ENCODE measurements at regions not wholly inside any gene's neighbourhood (a gene's known extent, or its start where the extent isn't known, plus 50 kb on each side); places are given as distances from the start of the nearest gene placed in this dataset.

DNA sequence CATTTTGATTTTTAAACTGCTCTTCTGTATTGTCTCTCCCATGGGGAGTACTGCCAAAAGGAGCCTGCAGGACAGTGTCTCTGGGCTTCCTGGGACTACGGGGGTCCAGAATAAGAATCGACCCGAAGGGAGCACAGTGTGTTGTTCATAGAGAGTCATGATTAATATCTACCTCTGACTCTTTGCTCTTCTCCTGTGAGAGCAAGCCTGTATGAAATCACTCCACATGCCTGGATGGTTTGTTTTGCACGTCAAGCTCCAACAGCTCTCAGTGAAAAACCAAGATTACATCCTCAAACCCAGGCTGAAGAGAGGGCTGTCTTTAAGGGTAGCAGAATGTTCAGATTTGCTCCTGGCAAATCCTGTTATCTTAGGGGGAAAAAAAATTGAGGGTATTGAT lies 1860.0 kb upstream of the WWC1 start:
- no peak for DNase-seq (ENCODE audit: low read depth, low spot score)
- in situ Hi-C loops (cut with HindIII; ENCODE audit: low pct_unique_long_range_greater_than_20kb, low sequenced_read_pairs): no loop called here

GRCh38 chr5:166433679-166434078 lies 1857.8 kb upstream of the WWC1 start:
- in situ Hi-C loops (cut with HindIII; ENCODE audit: low pct_unique_long_range_greater_than_20kb, low sequenced_read_pairs): no loop called here
- DNase-seq (ENCODE audit: low read depth, low spot score): no peak

- in situ Hi-C loops (cut with HindIII; ENCODE audit: low pct_unique_long_range_greater_than_20kb, low sequenced_read_pairs): no loop called here
- no peak for DNase-seq (ENCODE audit: low read depth, low spot score)
These were observed 1854.6 kb upstream of the WWC1 start for GRCh38 chr5:166436872-166437271.

DNA sequence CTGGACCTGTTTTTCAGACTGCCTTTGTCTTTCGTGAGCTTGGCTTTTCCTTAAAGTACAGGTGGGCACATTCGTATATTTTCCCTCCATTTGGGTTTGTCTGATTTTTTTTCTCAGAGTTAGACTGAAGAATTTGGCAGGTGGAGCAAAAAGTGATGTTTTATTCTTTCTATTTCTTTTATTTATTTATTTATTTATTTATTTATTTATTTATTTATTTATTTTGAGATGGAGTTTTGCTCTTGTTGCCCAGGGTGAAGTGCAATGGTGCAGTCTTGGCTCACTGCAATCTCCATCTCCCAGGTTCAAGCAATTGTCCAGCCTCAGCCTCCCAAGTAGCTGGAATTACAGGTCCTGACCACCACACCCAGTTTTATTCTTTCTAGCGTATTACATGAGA lies 1805.1 kb upstream of the WWC1 start:
- in situ Hi-C loops (cut with HindIII; ENCODE audit: low pct_unique_long_range_greater_than_20kb, low sequenced_read_pairs): no loop called here

DNA sequence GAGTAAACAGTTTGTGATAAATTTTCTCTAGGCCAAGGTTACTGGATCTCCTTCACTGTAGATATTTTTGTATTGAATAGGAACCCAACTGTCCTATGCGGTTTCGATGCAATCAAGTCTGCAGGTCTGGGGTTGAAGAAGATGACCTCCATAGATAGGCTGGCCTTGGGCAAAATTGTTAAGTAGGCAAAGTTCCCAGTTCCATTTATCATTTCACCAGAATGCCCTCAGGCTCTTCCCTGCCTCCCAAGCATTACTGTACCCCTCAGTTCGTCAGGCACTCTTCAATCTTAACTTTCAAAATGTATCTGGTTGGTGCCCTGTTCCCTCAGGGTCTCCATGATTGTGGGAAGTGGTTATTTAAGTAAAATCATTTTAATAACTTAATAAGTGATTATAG lies 1802.9 kb upstream of the WWC1 start:
- in situ Hi-C loops (cut with HindIII; ENCODE audit: low pct_unique_long_range_greater_than_20kb, low sequenced_read_pairs): no loop called here
- no peak for DNase-seq (ENCODE audit: low read depth, low spot score)

More for the DNA sequence above, 1805.1 kb upstream of the WWC1 start:
- no peak for DNase-seq (ENCODE audit: low read depth, low spot score)

DNA sequence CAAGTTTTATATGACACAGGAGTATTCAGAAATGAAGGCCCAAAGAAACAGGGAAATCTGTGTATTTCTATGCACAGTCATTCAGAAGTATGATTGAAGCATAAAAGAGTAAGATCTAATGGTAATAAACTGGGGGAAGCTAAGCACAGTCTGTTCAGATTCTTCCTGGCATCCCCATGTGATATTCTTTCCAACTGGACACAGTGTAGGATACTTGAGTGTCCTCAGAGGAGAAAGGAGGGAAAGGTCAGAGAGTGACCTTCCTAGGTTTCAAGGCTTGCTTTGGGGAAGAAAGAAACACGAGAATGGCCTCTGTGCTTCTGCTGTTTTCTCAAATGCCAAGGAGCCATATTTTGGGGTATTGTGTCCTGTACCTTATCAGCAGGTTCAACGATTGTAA lies 1798.4 kb upstream of the WWC1 start:
- in situ Hi-C loops (cut with HindIII; ENCODE audit: low pct_unique_long_range_greater_than_20kb, low sequenced_read_pairs): no loop called here

DNA sequence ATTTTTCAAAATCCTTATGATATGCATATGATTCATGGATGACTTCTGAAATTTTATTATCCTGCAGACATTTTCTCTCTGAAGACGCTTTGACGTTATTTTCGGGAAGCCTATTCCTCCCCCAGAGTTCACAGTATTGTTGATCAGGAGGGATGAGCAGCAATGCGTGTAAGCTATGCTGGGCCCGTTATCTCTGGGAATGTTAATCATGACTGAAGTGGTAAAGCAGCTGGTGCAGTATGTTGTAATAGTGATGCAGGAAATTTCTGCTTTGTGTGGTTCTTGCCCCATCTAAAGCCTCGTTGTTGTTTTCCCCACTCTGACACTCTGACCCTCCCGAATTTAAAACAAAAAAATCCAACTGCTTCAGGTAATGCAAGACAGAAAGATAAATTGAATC lies 1797.8 kb upstream of the WWC1 start:
- in situ Hi-C loops (cut with HindIII; ENCODE audit: low pct_unique_long_range_greater_than_20kb, low sequenced_read_pairs): no loop called here
- DNase-seq (ENCODE audit: low read depth, low spot score): no peak

More for the DNA sequence above, 1798.4 kb upstream of the WWC1 start:
- no peak for DNase-seq (ENCODE audit: low read depth, low spot score)

DNA sequence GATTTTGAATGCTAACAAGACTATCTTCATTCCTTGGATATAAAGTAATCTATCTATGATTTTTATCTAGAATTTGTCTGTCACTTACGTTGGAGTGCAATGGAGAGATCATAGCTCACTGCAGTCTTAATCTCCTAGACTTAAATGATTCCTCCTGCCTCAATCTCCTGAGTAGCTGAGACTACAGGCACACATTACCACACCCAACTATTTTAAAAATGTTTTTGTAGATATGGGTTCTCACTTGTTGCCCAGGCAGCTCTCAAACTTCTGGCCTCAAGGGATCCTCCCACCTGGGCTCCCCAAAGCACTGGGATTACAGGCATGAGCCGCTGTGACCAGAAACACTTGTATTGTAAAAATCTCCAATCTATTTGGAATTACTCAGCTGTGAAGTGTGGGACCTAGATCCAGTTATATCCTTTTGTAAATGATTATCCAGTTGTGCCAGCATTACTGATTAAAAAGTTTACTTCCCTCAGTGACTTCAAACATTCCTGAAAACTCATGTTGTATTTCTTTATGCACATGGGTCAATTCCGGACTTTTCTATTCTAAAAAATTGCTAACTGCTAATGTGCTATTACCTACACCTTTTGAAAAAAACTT lies 1793.8 kb upstream of the WWC1 start:
- DNase-seq (ENCODE audit: low read depth, low spot score): no peak
- in situ Hi-C loops (cut with HindIII; ENCODE audit: low pct_unique_long_range_greater_than_20kb, low sequenced_read_pairs): no loop called here

DNA sequence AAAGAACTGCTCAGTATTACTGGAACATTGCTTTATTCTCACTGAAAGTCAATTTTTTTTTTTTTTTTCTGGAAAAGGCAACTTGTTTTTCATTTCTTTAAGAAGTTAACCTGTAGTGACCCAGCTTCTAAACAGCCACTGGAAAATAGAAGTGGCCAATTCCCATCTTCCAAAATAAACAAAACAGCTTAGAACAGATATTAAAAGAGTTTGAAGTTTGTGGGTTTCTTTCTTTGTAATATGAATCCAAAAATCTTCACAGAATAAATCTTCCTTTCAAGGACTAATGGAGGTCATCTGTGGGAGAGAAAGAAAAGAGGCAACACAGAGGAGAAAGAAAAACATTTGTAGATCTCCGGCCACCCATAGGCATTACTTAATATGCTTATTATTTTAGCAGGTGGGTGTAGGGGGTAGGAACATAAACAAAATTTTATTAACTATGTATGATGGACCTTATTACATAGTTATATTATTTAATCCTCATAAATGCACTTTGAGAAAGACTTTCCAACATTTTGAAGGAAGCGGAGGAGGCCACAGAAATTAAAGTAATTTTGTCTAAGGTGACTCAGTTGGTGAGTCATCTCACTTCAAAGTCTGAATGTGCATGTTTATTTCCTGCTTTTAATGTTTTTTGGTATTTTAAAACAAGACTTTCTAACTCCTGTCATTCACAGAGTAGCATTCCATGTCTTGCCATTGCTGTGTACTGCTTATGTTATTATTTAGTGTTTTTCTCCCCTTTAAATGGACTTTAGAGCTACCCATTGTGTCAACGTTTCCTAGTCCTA lies 1791.8 kb upstream of the WWC1 start:
- DNase-seq (ENCODE audit: low read depth, low spot score): no peak

GRCh38 chr5:166503506-166503905 lies 1787.9 kb upstream of the WWC1 start:
- in situ Hi-C loops (cut with HindIII; ENCODE audit: low pct_unique_long_range_greater_than_20kb, low sequenced_read_pairs): no loop called here
- DNase-seq (ENCODE audit: low read depth, low spot score): no peak

More for the DNA sequence above, 1791.8 kb upstream of the WWC1 start:
- in situ Hi-C loops (cut with HindIII; ENCODE audit: low pct_unique_long_range_greater_than_20kb, low sequenced_read_pairs): no loop called here

- in situ Hi-C loops (cut with HindIII; ENCODE audit: low pct_unique_long_range_greater_than_20kb, low sequenced_read_pairs): no loop called here
- no peak for DNase-seq (ENCODE audit: low read depth, low spot score)
These were observed 1786.4 kb upstream of the WWC1 start for GRCh38 chr5:166505067-166505466.

GRCh38 chr5:166505544-166505943 lies 1785.9 kb upstream of the WWC1 start:
- in situ Hi-C loops (cut with HindIII; ENCODE audit: low pct_unique_long_range_greater_than_20kb, low sequenced_read_pairs): no loop called here
- DNase-seq (ENCODE audit: low read depth, low spot score): peak; percentile 29

DNA sequence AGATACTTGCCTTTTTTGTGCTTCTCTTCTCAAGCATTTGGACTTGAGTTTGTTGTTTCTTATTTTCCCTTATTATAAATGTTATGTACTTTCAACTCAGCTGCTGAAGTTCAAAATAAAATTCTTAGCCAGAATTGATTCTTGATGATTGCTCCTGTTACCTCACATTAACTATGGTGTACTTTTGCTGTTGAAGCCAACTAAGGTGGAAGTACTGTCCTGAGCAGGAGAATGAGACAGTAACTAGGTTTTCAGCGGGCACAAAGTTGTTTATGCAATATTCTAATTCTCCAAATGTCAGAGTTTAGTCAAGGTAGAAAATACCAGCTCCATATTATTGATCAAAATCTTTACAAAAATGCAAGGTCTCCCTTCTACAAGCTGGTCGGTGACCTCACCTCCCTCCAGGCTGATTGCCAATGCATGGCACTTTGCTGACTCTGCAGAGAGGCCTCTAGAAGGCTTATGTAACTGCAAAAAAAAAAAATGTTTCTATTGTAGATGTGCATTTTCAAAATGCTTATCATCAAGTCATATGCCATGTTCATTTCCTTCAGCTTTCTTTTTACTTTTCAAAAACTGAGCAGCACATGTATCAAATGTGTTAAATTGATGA lies 1783.5 kb upstream of the WWC1 start:
- in situ Hi-C loops (cut with HindIII; ENCODE audit: low pct_unique_long_range_greater_than_20kb, low sequenced_read_pairs): no loop called here
- no peak for DNase-seq (ENCODE audit: low read depth, low spot score)

DNA sequence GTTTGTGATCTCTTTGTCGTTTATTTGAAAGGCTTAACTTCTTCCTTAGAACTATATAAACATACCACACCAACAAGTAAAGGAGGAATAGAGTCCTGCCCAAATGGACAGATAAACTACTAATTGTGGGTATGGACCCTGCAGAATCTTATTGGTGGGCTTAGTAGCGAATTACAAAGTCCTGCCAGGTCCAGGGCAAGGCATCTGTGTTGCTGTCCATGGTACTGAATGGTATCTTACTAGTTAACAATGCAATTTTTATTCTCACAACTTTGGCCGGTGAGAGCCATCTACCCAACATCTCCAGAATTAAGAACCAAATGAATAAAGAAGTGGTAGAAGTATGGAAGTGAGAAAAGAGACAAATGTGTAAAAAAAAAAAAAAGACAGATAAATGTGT lies 1782.4 kb upstream of the WWC1 start:
- DNase-seq (ENCODE audit: low read depth, low spot score): no peak
- in situ Hi-C loops (cut with HindIII; ENCODE audit: low pct_unique_long_range_greater_than_20kb, low sequenced_read_pairs): no loop called here

- in situ Hi-C loops (cut with HindIII; ENCODE audit: low pct_unique_long_range_greater_than_20kb, low sequenced_read_pairs): no loop called here
These were observed 1773.5 kb upstream of the WWC1 start for GRCh38 chr5:166517976-166518375.

DNA sequence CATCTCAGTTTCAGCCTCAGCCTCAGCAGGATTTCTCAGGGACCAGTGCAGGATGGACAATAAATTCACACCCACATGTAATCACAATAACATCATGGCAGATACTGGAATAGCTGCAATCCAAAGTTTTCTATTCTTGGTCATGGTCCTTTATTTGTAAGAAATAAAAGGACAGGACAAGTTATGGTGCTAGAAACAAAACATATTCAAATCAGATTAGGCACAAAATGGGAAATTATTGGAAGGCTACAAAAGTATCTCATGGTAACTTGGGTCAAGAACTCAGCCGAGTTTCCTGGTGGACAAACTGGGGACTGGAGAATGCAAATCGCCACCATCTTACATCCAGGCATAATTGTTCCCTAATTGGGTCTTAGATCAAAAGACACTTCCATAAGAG lies 1768.2 kb upstream of the WWC1 start:
- in situ Hi-C loops (cut with HindIII; ENCODE audit: low pct_unique_long_range_greater_than_20kb, low sequenced_read_pairs): no loop called here
- no peak for DNase-seq (ENCODE audit: low read depth, low spot score)

More at GRCh38 chr5:166517976-166518375, 1773.5 kb upstream of the WWC1 start:
- no peak for DNase-seq (ENCODE audit: low read depth, low spot score)

DNA sequence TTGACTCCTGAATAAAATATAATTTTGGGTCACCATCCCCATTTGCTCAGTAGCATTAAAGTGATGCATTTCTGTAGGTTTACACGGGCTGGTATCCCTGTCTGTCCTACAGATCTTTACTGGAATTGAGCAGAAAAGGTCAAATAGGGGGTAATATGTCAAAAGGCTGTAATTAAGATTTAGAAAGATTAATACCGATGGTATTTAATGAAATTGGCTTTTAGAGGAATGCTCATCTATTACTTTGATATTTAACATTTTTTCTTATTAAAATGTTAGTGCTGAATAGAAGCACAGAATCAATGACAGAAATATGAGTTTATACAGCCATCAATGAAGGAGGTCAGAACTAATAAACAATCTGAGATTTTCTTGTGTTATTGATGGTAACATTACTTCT lies 1762.2 kb upstream of the WWC1 start:
- no peak for DNase-seq (ENCODE audit: low read depth, low spot score)
- in situ Hi-C loops (cut with HindIII; ENCODE audit: low pct_unique_long_range_greater_than_20kb, low sequenced_read_pairs): no loop called here

GRCh38 chr5:166532456-166533220 lies 1758.8 kb upstream of the WWC1 start:
- in situ Hi-C loops (cut with HindIII; ENCODE audit: low pct_unique_long_range_greater_than_20kb, low sequenced_read_pairs): no loop called here
- DNase-seq (ENCODE audit: low read depth, low spot score): no peak

All from SK-MEL-5 (cell line).